ENCODE measurements at regions not wholly inside any gene's neighbourhood (a gene's known extent, or its start where the extent isn't known, plus 50 kb on each side); places are given as distances from the start of the nearest gene placed in this dataset.
"Not testable (repeated sequence)": the region's sequence is repeated elsewhere in the genome, so short reads cannot be mapped to it uniquely, and the experiment has no call there.

- Histone ChIP-seq H3K27me3 (ENCODE audit: low read depth, low read length) (no peaks in the 10 kb centered on the region), H3K9me3 (ENCODE audit: control insufficient read depth in 1 of 2, low read length in 2 of 2) (no peaks in the 10 kb centered on the region), H3K36me3 (ENCODE audit: control insufficient read depth in 1 of 2, insufficient read depth in 2 of 2, low read length in 2 of 2) (no peaks in the 10 kb centered on the region), H3K4me3 (ENCODE audit: low read depth in 1 of 2, low read length in 2 of 2) (no peak overlapping the region), H3K27ac (ENCODE audit: low read length) (no peak overlapping the region), H3K4me1 (ENCODE audit: control insufficient read depth in 1 of 2, insufficient read depth in 2 of 2, low read length in 2 of 2) (no peaks in the 10 kb centered on the region)
These were observed 214.0 kb downstream of the OR4C45 start for GRCh38 chr11:50246699-50247098.

GRCh38 chr11:50247309-50247874 lies 214.7 kb downstream of the OR4C45 start:
- no peak overlapping the region for H3K27ac ChIP-seq (ENCODE audit: low read length)
- H3K27me3 ChIP-seq (ENCODE audit: low read depth, low read length) = no peaks in the 10 kb centered on the region
- no peaks in the 10 kb centered on the region for H3K9me3 ChIP-seq (ENCODE audit: control insufficient read depth in 1 of 2, low read length in 2 of 2)
- no peaks in the 10 kb centered on the region for H3K36me3 ChIP-seq (ENCODE audit: control insufficient read depth in 1 of 2, insufficient read depth in 2 of 2, low read length in 2 of 2)
- no peaks in the 10 kb centered on the region for H3K4me1 ChIP-seq (ENCODE audit: control insufficient read depth in 1 of 2, insufficient read depth in 2 of 2, low read length in 2 of 2)
- H3K4me3 ChIP-seq (ENCODE audit: low read depth in 1 of 2, low read length in 2 of 2) = no peak overlapping the region

- no peak overlapping the region for H3K27ac ChIP-seq (ENCODE audit: low read length)
- no peaks in the 10 kb centered on the region for H3K4me1 ChIP-seq (ENCODE audit: control insufficient read depth in 1 of 2, insufficient read depth in 2 of 2, low read length in 2 of 2)
- no peaks in the 10 kb centered on the region for H3K27me3 ChIP-seq (ENCODE audit: low read depth, low read length)
- H3K9me3 ChIP-seq (ENCODE audit: control insufficient read depth in 1 of 2, low read length in 2 of 2) = no peaks in the 10 kb centered on the region
- no peaks in the 10 kb centered on the region for H3K36me3 ChIP-seq (ENCODE audit: control insufficient read depth in 1 of 2, insufficient read depth in 2 of 2, low read length in 2 of 2)
- no peak overlapping the region for H3K4me3 ChIP-seq (ENCODE audit: low read depth in 1 of 2, low read length in 2 of 2)
These were observed 235.2 kb downstream of the OR4C45 start for GRCh38 chr11:50267851-50268250.

GRCh38 chr11:50275133-50275532 lies 242.5 kb downstream of the OR4C45 start:
- peaks cover 0 to 6% of the 10 kb centered on the region in 2 donors for H3K9me3 ChIP-seq (ENCODE audit: control insufficient read depth in 1 of 2, low read length in 2 of 2)
- H3K27me3 ChIP-seq (ENCODE audit: low read depth, low read length) = no peaks in the 10 kb centered on the region
- H3K4me1 ChIP-seq (ENCODE audit: control insufficient read depth in 1 of 2, insufficient read depth in 2 of 2, low read length in 2 of 2) = no peaks in the 10 kb centered on the region
- no peaks in the 10 kb centered on the region for H3K36me3 ChIP-seq (ENCODE audit: control insufficient read depth in 1 of 2, insufficient read depth in 2 of 2, low read length in 2 of 2)
- no peak overlapping the region for H3K27ac ChIP-seq (ENCODE audit: low read length)
- H3K4me3 ChIP-seq (ENCODE audit: low read depth in 1 of 2, low read length in 2 of 2) = no peak overlapping the region

GRCh38 chr11:50278756-50279155 lies 246.1 kb downstream of the OR4C45 start:
- Histone ChIP-seq H3K36me3 (ENCODE audit: control insufficient read depth in 1 of 2, insufficient read depth in 2 of 2, low read length in 2 of 2) (no peaks in the 10 kb centered on the region), H3K27ac (ENCODE audit: low read length) (no peak overlapping the region), H3K4me1 (ENCODE audit: control insufficient read depth in 1 of 2, insufficient read depth in 2 of 2, low read length in 2 of 2) (no peaks in the 10 kb centered on the region), H3K4me3 (ENCODE audit: low read depth in 1 of 2, low read length in 2 of 2) (no peak overlapping the region), H3K27me3 (ENCODE audit: low read depth, low read length) (no peaks in the 10 kb centered on the region), H3K9me3 (ENCODE audit: control insufficient read depth in 1 of 2, low read length in 2 of 2) (peaks cover 0 to 6% of the 10 kb centered on the region in 2 donors)

GRCh38 chr11:50298182-50298988 lies 265.7 kb downstream of the OR4C45 start:
- no peaks in the 10 kb centered on the region for H3K27me3 ChIP-seq (ENCODE audit: low read depth, low read length)
- peaks cover 0 to 12% of the 10 kb centered on the region in 2 donors for H3K9me3 ChIP-seq (ENCODE audit: control insufficient read depth in 1 of 2, low read length in 2 of 2)
- no peak overlapping the region for H3K27ac ChIP-seq (ENCODE audit: low read length)
- H3K36me3 ChIP-seq (ENCODE audit: control insufficient read depth in 1 of 2, insufficient read depth in 2 of 2, low read length in 2 of 2) = no peaks in the 10 kb centered on the region
- peak overlapping the region in 1 of 2 donors; percentile 8 for H3K4me3 ChIP-seq (ENCODE audit: low read depth in 1 of 2, low read length in 2 of 2)
- H3K4me1 ChIP-seq (ENCODE audit: control insufficient read depth in 1 of 2, insufficient read depth in 2 of 2, low read length in 2 of 2) = no peaks in the 10 kb centered on the region

GRCh38 chr11:50330723-50331122 lies 298.0 kb downstream of the OR4C45 start:
- not testable (repeated sequence) for H3K4me3 ChIP-seq (ENCODE audit: low read depth in 1 of 2, low read length in 2 of 2); H3K9me3 ChIP-seq (ENCODE audit: control insufficient read depth in 1 of 2, low read length in 2 of 2); H3K36me3 ChIP-seq (ENCODE audit: control insufficient read depth in 1 of 2, insufficient read depth in 2 of 2, low read length in 2 of 2); H3K27me3 ChIP-seq (ENCODE audit: low read depth, low read length); H3K4me1 ChIP-seq (ENCODE audit: control insufficient read depth in 1 of 2, insufficient read depth in 2 of 2, low read length in 2 of 2); H3K27ac ChIP-seq (ENCODE audit: low read length)

GRCh38 chr11:50333861-50334260 lies 301.2 kb downstream of the OR4C45 start:
- H3K27ac ChIP-seq (ENCODE audit: low read length) = no peak overlapping the region
- peaks cover 0 to 8% of the 10 kb centered on the region in 2 donors for H3K9me3 ChIP-seq (ENCODE audit: control insufficient read depth in 1 of 2, low read length in 2 of 2)
- H3K4me3 ChIP-seq (ENCODE audit: low read depth in 1 of 2, low read length in 2 of 2) = no peak overlapping the region
- H3K4me1 ChIP-seq (ENCODE audit: control insufficient read depth in 1 of 2, insufficient read depth in 2 of 2, low read length in 2 of 2) = no peaks in the 10 kb centered on the region
- no peaks in the 10 kb centered on the region for H3K36me3 ChIP-seq (ENCODE audit: control insufficient read depth in 1 of 2, insufficient read depth in 2 of 2, low read length in 2 of 2)
- H3K27me3 ChIP-seq (ENCODE audit: low read depth, low read length) = no peaks in the 10 kb centered on the region

- not testable (repeated sequence) for H3K27ac ChIP-seq (ENCODE audit: low read length); H3K36me3 ChIP-seq (ENCODE audit: control insufficient read depth in 1 of 2, insufficient read depth in 2 of 2, low read length in 2 of 2); H3K9me3 ChIP-seq (ENCODE audit: control insufficient read depth in 1 of 2, low read length in 2 of 2); H3K4me3 ChIP-seq (ENCODE audit: low read depth in 1 of 2, low read length in 2 of 2); H3K4me1 ChIP-seq (ENCODE audit: control insufficient read depth in 1 of 2, insufficient read depth in 2 of 2, low read length in 2 of 2); H3K27me3 ChIP-seq (ENCODE audit: low read depth, low read length)
These were observed 304.8 kb downstream of the OR4C45 start for GRCh38 chr11:50337432-50337831.

- H3K9me3 ChIP-seq (ENCODE audit: control insufficient read depth in 1 of 2, low read length in 2 of 2); H3K36me3 ChIP-seq (ENCODE audit: control insufficient read depth in 1 of 2, insufficient read depth in 2 of 2, low read length in 2 of 2); H3K27me3 ChIP-seq (ENCODE audit: low read depth, low read length); H3K4me1 ChIP-seq (ENCODE audit: control insufficient read depth in 1 of 2, insufficient read depth in 2 of 2, low read length in 2 of 2); H3K27ac ChIP-seq (ENCODE audit: low read length); H3K4me3 ChIP-seq (ENCODE audit: low read depth in 1 of 2, low read length in 2 of 2): not testable (repeated sequence)
These were observed 315.3 kb downstream of the OR4C45 start for GRCh38 chr11:50348018-50348417.

- Histone ChIP-seq H3K9me3 (ENCODE audit: control insufficient read depth in 1 of 2, low read length in 2 of 2) (peaks cover 16 to 75% of the 10 kb centered on the region in 2 donors), H3K4me1 (ENCODE audit: control insufficient read depth in 1 of 2, insufficient read depth in 2 of 2, low read length in 2 of 2) (no peaks in the 10 kb centered on the region), H3K27me3 (ENCODE audit: low read depth, low read length) (no peaks in the 10 kb centered on the region), H3K27ac (ENCODE audit: low read length) (no peak overlapping the region), H3K36me3 (ENCODE audit: control insufficient read depth in 1 of 2, insufficient read depth in 2 of 2, low read length in 2 of 2) (no peaks in the 10 kb centered on the region), H3K4me3 (ENCODE audit: low read depth in 1 of 2, low read length in 2 of 2) (peak overlapping the region in 1 of 2 donors; percentile 32)
These were observed 346.8 kb downstream of the OR4C45 start for GRCh38 chr11:50379484-50379883.

- Histone ChIP-seq H3K4me3 (ENCODE audit: low read depth in 1 of 2, low read length in 2 of 2) (peak overlapping the region in 1 of 2 donors; percentile 42), H3K27me3 (ENCODE audit: low read depth, low read length) (no peaks in the 10 kb centered on the region), H3K4me1 (ENCODE audit: control insufficient read depth in 1 of 2, insufficient read depth in 2 of 2, low read length in 2 of 2) (no peaks in the 10 kb centered on the region), H3K9me3 (ENCODE audit: control insufficient read depth in 1 of 2, low read length in 2 of 2) (peaks cover 8 to 88% of the 10 kb centered on the region in 2 donors), H3K36me3 (ENCODE audit: control insufficient read depth in 1 of 2, insufficient read depth in 2 of 2, low read length in 2 of 2) (no peaks in the 10 kb centered on the region), H3K27ac (ENCODE audit: low read length) (no peak overlapping the region)
These were observed 361.3 kb downstream of the OR4C45 start for GRCh38 chr11:50394017-50394416.

All from muscle layer of duodenum (tissue), 2 donors.